SU-DHL-6 (cell line): ENCODE measurements at regions not wholly inside any gene's neighbourhood (a gene's known extent, or its start where the extent isn't known, plus 50 kb on each side); places are given as distances from the start of the nearest gene placed in this dataset.

Source experiments
- CTCF ChIP-seq: fragments of 200-600 bp; sonication (generic); IDR thresholded peaks from one replicate; pipeline ENCODE4 v1.5.1; 2017; ENCODE audit warnings: antibody characterized with exemption, mild to moderate bottlenecking, low read length, moderate library complexity; ENCODE audit not compliant: insufficient read depth, poor library complexity, severe bottlenecking
- EZH2phosphoT487 ChIP-seq: fragments of 200-600 bp; sonication (generic), shearing (Covaris generic); conservative IDR thresholded peaks from 2 replicates; pipeline ENCODE4 v1.6.1; 2018; ENCODE audit warnings: mild to moderate bottlenecking, antibody characterized with exemption, low read length, moderate library complexity, mixed read lengths

DNA sequence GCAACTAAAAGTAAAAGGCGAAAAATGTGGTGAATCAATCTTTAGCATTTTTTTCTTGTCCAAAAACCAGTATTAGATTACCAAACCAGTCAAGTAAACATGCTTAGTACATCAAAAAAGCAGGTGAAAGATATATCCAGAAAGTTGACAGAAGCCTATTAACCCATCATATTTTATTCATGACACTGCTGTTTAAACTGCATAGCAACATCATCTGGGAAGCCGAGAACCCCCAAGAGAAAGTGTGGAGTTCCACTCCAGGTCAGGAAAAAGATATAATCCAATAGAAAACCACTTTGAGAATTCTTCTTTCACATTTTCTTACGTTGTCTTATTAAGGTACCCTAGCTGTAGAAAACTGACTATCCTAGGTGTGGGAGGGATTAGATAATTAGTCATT is 466.8 kb upstream of the CDH8 start:
- TF ChIP-seq CTCF (no peak), EZH2phosphoT487 (no peak)
